K562 (cell line): ENCODE measurements at regions not wholly inside any gene's neighbourhood (a gene's known extent, or its start where the extent isn't known, plus 50 kb on each side); places are given as distances from the start of the nearest gene placed in this dataset.

Experiments
- ATAC-seq: fragments of 200-7000 bp; cut with Tn5 transposase; 3 replicates; pipeline ENCODE4 v1.9.1; 2020; ENCODE audit warnings: moderate library complexity
- BruUV-seq: library from RNA; stranded (reverse); fragments of 400-500 nt; replicated peaks from 2 replicates; lab custom pipeline; 2021; lab: Mats Ljungman, UMichigan
- CTCF ChIA-PET: fragments of 300-600 bp; formaldehyde crosslinking; extraction: SDS; loops from one replicate; lab custom pipeline; 2021; ENCODE audit warnings: low intra/inter-chr PET ratio; lab: Yijun Ruan, JAX
- POLR2A ChIA-PET: fragments of 300-600, 350-650 bp; sonication (Branson Sonifier 250); formaldehyde crosslinking; extraction: SDS; loops from one replicate; lab custom pipeline; 2021; ENCODE audit warnings: antibody characterized with exemption, inconsistent platforms; lab: Yijun Ruan, JAX
- DNase-seq, 4 experiments: peaks; one replicate each; pipeline versions ENCODE4 v3.0.0 to v3.0.0-alpha.2; 2011 to 2018; ENCODE audit warnings: low spot score in 3 of 4, mixed read lengths in 3 of 4; ENCODE audit errors: extremely low read depth in 1 of 4
- FAIRE-seq: peaks from 2 replicates; lab custom pipeline; 2011; peaks lifted over from hg19 to GRCh38; lab: Jason Lieb, UNC
- H2AFZ ChIP-seq: 2 replicates; pipeline ENCODE4 v1.6.0; 2011; ENCODE audit warnings: low read depth, low read length, control low read depth, inconsistent platforms
- H3K27ac ChIP-seq: fragments of 200-600 bp; 3 replicates; pipeline ENCODE4 v1.8.0; 2011; ENCODE audit warnings: low read depth, mild to moderate bottlenecking, control low read depth, inconsistent platforms, low read length, moderate library complexity, mixed read lengths; ENCODE audit errors: extremely low read depth
- H3K27me3 ChIP-seq, 2 experiments: fragments of 300-600 bp in 1 of 2; 2 replicates in 1 of 2; 3 replicates in 1 of 2; pipeline versions ENCODE4 v1.6.0 to v1.8.0; 2011; ENCODE audit warnings: inconsistent platforms in 2 of 2, low read length in 2 of 2, mild to moderate bottlenecking in 1 of 2, mixed read lengths in 1 of 2, moderate library complexity in 1 of 2; ENCODE audit not compliant: control insufficient read depth in 2 of 2, insufficient read depth in 2 of 2
- H3K36me3 ChIP-seq: fragments of 300-600 bp; 3 replicates; pipeline ENCODE4 v1.8.0; 2011; ENCODE audit warnings: mild to moderate bottlenecking, low read length, inconsistent platforms; ENCODE audit not compliant: control insufficient read depth, insufficient read depth
- H3K4me1 ChIP-seq, 2 experiments: fragments of 200-600 bp in 1 of 2; replicated peaks in 1 of 2; 2 replicates in 1 of 2; 3 replicates in 1 of 2; pipeline versions ENCODE4 v1.5.1 to v1.8.0; 2011; ENCODE audit warnings: inconsistent platforms in 2 of 2, low read length in 2 of 2, mild to moderate bottlenecking in 1 of 2, mixed read lengths in 1 of 2, moderate library complexity in 1 of 2; ENCODE audit not compliant: control insufficient read depth in 2 of 2, insufficient read depth in 2 of 2
- H3K4me2 ChIP-seq: 2 replicates; pipeline ENCODE4 v1.6.1; 2011; ENCODE audit warnings: low read length, control low read depth, inconsistent platforms, mixed read lengths; ENCODE audit not compliant: insufficient read depth
- H3K4me3 ChIP-seq: fragments of 200-600 bp; sonication (generic), shearing (Covaris generic); 2 replicates; pipeline ENCODE4 v1.5.1; 2016; ENCODE audit warnings: control low read depth, inconsistent platforms
- H3K79me2 ChIP-seq: fragments of 200-600 bp; 3 replicates; pipeline ENCODE4 v1.8.0; 2011; ENCODE audit warnings: low read length, inconsistent platforms; ENCODE audit not compliant: control insufficient read depth, insufficient read depth
- H3K9ac ChIP-seq, 2 experiments: 2 replicates each; pipeline versions ENCODE4 v1.6.0 to v1.6.1; 2011; ENCODE audit warnings: low read depth in 2 of 2, low read length in 2 of 2, control low read depth in 1 of 2, inconsistent platforms in 1 of 2, mild to moderate bottlenecking in 1 of 2, mixed read lengths in 1 of 2; ENCODE audit not compliant: insufficient read depth in 1 of 2
- H3K9me1 ChIP-seq: one replicate; pipeline ENCODE4 v1.6.0; 2011; ENCODE audit warnings: inconsistent platforms, mild to moderate bottlenecking, low read length, moderate library complexity; ENCODE audit not compliant: control insufficient read depth, insufficient read depth
- H3K9me3 ChIP-seq: replicated peaks from 2 replicates; pipeline ENCODE4 v1.5.1; 2011; ENCODE audit warnings: low read depth, low read length, inconsistent platforms; ENCODE audit not compliant: control insufficient read depth, insufficient read depth
- H4K20me1 ChIP-seq: replicated peaks from 2 replicates; pipeline ENCODE4 v1.6.1; 2011; ENCODE audit warnings: low read length, inconsistent platforms, mixed read lengths; ENCODE audit not compliant: control insufficient read depth, insufficient read depth
- CCNT2 ChIP-seq: IDR thresholded peaks from 2 replicates; pipeline ENCODE4 v1.6.1; 2011; ENCODE audit warnings: borderline replicate concordance, low read depth, mild to moderate bottlenecking, moderate library complexity, mixed read lengths, low read length; ENCODE audit not compliant: insufficient read length; ENCODE audit errors: extremely low read depth
- FOS ChIP-seq: IDR thresholded peaks from 3 replicates; pipeline ENCODE4 v1.6.1; 2011; ENCODE audit not compliant: insufficient read length; ENCODE audit errors: extremely low read depth
- LCOR ChIP-seq: sonication (generic); formaldehyde crosslinking; IDR thresholded peaks from 2 replicates; pipeline ENCODE4 v1.8.0; 2022; ENCODE audit warnings: mild to moderate bottlenecking, missing genetic modification reagents
- NCOA6 ChIP-seq: fragments of 450-650 bp; IDR thresholded peaks from 2 replicates; pipeline ENCODE4 v1.6.1; 2017; ENCODE audit warnings: mild to moderate bottlenecking
- RHOXF2B ChIP-seq: fragments of 250-450 bp; sonication (Bioruptor Pico); conservative IDR thresholded peaks from 2 replicates; pipeline ENCODE4 v1.5.1; 2021
- SMAD1 ChIP-seq: fragments of 150-350 bp; IDR thresholded peaks from 2 replicates; pipeline ENCODE4 v1.6.1; 2014; ENCODE audit warnings: low read length, low read depth; ENCODE audit not compliant: partially characterized antibody
- ZKSCAN1 ChIP-seq: fragments of 150-350 bp; IDR thresholded peaks from 2 replicates; pipeline ENCODE4 v1.6.1; 2016; ENCODE audit warnings: low read depth, low read length
- ZNF232 ChIP-seq: sonication (generic); formaldehyde crosslinking; IDR thresholded peaks from 2 replicates; pipeline ENCODE4 v1.8.0; 2022; ENCODE audit warnings: mild to moderate bottlenecking, missing genetic modification reagents
- in situ Hi-C: fragments of 300-500 bp; cut with MboI; formaldehyde crosslinking; loops from 4 replicates; pipeline ENCODE4 v1.15.0; 2018; ENCODE audit warnings: inconsistent platforms, mixed read lengths
- intact Hi-C: fragments of 100-400 bp; cut with micrococcal nuclease; formaldehyde crosslinking; loops from 2 replicates; pipeline ENCODE4 v1.14.2; 2022
- TF ChIP-seq, protein P1 (sequence below): fragments of 450-650 bp; IDR thresholded peaks from 2 replicates; pipeline ENCODE4 v1.6.1; 2017; ENCODE audit warnings: antibody characterized with exemption, mild to moderate bottlenecking
- TF ChIP-seq, protein P2 (sequence below), 2 experiments: fragments of 250-450 bp in 1 of 2; fragments of 450-650 bp in 1 of 2; sonication (Bioruptor Pico) in 1 of 2; IDR thresholded peaks; 2 replicates each; pipeline versions ENCODE4 v1.6.1 to v1.8.0; 2016 to 2021; ENCODE audit warnings: mild to moderate bottlenecking in 2 of 2, moderate library complexity in 2 of 2, missing compliant biosample characterization in 1 of 2, missing genetic modification characterization in 1 of 2

DNA sequence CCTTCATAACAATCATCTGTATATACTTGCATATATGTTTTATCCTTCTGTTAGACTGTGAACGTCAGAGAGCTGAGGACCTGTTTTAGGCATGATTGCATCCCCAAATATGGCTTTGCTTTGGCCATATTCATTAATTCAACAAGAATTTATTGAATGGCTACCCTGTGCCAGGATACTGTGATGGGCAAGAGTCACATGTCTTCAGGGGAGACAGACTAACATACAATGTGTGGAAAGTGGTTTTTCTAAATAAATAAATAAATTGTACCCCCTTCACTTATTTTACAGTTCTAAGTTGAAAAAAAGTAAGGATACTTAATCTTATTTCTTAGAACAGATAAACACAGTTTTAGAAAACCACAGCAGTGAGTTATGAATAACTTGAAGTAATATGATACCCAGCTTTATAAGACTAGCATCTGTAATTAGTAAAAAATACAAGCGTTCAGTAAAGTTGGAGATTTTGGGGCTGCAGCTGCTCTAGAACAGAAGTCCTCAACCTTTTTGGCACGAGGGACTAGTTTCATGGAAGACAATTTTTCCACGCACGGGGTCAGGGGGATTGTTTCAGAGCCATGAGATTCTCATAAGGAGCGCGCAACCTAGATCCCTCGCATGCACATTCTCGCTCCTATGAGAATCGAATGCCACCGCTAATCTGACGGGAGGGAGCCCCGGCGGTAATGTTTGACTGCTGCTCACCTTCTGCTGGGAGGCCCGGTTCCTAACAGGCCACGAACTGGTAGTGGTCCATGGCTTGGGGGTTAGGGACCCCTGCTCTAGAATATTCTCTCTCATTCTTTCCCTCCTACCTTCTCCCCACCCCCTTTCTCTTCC lies 89.4 kb upstream of the MTPN start (continued):
- TF ChIP-seq, protein P1, sequence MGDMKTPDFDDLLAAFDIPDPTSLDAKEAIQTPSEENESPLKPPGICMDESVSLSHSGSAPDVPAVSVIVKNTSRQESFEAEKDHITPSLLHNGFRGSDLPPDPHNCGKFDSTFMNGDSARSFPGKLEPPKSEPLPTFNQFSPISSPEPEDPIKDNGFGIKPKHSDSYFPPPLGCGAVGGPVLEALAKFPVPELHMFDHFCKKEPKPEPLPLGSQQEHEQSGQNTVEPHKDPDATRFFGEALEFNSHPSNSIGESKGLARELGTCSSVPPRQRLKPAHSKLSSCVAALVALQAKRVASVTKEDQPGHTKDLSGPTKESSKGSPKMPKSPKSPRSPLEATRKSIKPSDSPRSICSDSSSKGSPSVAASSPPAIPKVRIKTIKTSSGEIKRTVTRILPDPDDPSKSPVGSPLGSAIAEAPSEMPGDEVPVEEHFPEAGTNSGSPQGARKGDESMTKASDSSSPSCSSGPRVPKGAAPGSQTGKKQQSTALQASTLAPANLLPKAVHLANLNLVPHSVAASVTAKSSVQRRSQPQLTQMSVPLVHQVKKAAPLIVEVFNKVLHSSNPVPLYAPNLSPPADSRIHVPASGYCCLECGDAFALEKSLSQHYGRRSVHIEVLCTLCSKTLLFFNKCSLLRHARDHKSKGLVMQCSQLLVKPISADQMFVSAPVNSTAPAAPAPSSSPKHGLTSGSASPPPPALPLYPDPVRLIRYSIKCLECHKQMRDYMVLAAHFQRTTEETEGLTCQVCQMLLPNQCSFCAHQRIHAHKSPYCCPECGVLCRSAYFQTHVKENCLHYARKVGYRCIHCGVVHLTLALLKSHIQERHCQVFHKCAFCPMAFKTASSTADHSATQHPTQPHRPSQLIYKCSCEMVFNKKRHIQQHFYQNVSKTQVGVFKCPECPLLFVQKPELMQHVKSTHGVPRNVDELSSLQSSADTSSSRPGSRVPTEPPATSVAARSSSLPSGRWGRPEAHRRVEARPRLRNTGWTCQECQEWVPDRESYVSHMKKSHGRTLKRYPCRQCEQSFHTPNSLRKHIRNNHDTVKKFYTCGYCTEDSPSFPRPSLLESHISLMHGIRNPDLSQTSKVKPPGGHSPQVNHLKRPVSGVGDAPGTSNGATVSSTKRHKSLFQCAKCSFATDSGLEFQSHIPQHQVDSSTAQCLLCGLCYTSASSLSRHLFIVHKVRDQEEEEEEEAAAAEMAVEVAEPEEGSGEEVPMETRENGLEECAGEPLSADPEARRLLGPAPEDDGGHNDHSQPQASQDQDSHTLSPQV = peak; percentile 69
- no peak for TF ChIP-seq FOS
- TF ChIP-seq SMAD1 = no peak
- 0 out of 2 replicates have a peak, but pooled peaks have one; percentile 23 for TF ChIP-seq NCOA6
- TF ChIP-seq, all 486 proteins: peak for 14

DNA sequence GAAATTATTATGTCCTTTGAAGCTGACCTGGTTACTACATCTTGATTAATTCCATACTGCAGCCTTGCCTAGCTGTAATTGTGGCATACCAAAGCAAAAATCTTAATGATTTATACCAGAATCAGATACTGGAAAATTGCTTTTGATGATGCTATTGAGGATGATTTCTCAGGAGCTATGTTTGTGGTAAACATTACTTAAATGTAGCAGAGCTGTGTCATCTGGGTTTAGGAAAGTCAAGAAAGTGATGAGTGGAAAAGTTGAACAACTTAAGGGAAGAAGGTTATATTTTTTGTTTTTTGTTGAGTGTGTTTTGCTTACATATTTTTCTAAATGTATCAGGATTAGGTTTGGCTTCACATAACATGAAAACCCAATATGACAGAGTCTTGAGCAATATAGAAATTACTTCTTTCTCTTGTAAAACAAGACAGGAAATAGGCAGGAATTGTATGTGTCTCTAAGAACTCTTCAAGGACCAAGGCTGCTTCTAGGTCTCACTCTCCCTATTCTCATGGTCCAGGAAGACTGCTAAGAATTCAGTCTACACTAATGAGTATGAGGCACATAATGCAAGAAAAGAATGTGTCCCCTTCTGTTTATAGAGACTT lies 87.6 kb upstream of the MTPN start:
- ChIA-PET POLR2A (interaction anchor here (0.6 to 0.8 kb wide), 2 partner anchors 152 to 438 kb away, joined by 3 read pairs; no protein-coding TSS in a partner anchor), CTCF (interaction anchor here (0.7 kb wide), 1 partner anchor 41 kb away, joined by 3 read pairs; no protein-coding TSS in a partner anchor)
- H3K9me3 ChIP-seq = no peaks in the 10 kb centered on the region
- no peak for ATAC-seq
- no peaks in the 10 kb centered on the region for H3K36me3 ChIP-seq
- no TSS peak for BruUV-seq
- in situ Hi-C loops = no loop called here
- no peak for FAIRE-seq
- DNase-seq = no peak
- no peaks in the 10 kb centered on the region for H3K27me3 ChIP-seq
- no peaks in the 10 kb centered on the region for H3K9me1 ChIP-seq
- no peak overlapping the region for H3K4me2 ChIP-seq
- no peaks in the 10 kb centered on the region for H4K20me1 ChIP-seq
- peak overlapping the region; percentile 35; the same call in 1 of the 3 replicates for H3K27ac ChIP-seq
- TF ChIP-seq RHOXF2B = no peak
- TF ChIP-seq CCNT2 = peak; percentile 2
- no peak for TF ChIP-seq ZKSCAN1
- no peak for TF ChIP-seq ZNF232 (CRISPR knock-in tag)
- no peak for TF ChIP-seq LCOR (CRISPR knock-in tag)
- TF ChIP-seq, protein P2, sequence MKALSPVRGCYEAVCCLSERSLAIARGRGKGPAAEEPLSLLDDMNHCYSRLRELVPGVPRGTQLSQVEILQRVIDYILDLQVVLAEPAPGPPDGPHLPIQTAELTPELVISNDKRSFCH (CRISPR knock-in tag; IDR thresholded peaks at IDR 0.05) = no peak
- TF ChIP-seq, protein P2 (tag; IDR thresholded peaks at IDR 0.05) = no peak
- TF ChIP-seq, all 486 proteins: peak for 1
- H2AFZ ChIP-seq = no peak overlapping the region
- H3K9ac ChIP-seq = no peak overlapping the region
- H3K4me1 ChIP-seq = peaks cover 4 to 61% of the 10 kb centered on the region in 2 experiments; a peak in 4 of 5 replicates
- intact Hi-C loops = no loop called here
- no peak overlapping the region for H3K4me3 ChIP-seq
- H3K79me2 ChIP-seq = no peaks in the 10 kb centered on the region
